ENCODE measurements at regions not wholly inside any gene's neighbourhood (a gene's known extent, or its start where the extent isn't known, plus 50 kb on each side); places are given as distances from the start of the nearest gene placed in this dataset.

DNA sequence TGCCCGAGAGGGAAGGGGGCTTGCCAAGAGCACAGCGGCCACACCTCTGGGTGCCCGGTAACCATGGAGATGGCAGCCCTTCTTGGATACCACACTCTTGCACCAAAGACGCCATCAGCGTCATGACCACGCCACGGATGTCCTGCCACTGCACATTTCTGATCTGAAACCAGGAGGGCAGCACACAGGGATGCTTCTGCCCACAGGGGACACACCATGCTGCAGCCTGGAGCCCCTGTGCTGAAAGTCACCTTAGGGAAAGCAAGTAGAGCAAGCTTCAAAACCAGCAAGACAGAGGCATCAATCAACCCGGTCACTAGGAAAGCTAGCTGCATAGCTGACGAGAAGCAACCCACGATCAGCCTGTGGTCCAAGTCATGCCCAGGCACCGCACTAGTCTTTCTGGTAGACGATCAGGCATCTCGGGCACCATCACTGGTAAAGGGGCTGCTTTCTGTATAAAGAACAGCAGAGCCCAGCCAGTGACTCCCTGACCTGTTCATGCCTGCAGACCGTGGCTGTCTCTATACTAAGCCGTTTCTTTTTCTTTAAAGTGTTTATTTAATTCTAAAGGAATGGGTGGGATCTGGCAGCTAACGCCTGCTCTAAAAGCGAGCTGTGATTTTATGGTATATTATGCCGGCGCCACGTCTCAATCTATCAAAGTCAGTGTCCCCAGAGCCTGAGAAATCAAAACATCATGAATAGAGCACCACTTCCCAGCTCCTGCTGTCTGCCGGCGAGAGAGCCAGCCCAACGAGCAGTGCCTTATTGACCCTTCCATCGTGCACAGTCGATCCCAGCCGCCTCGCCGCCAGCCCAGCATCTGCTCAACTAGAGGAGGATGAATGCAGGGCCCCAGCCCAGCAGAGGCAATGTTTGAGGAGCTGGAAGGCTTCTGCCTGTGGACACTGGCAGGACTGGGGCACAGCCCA, 244.7 kb downstream of the RBFOX3 start:
- Mint-ChIP-seq H3K4me1 (ENCODE audit: low read depth) (no peaks in the 10 kb centered on the region), H3K27me3 (ENCODE audit: low read depth) (peaks cover 4% of the 10 kb centered on the region), H3K27ac (no peak overlapping the region), H3K9me3 (ENCODE audit: insufficient read depth) (no peaks in the 10 kb centered on the region), H3K4me3 (no peak overlapping the region), H3K36me3 (ENCODE audit: low read depth) (no peaks in the 10 kb centered on the region)
- ChIA-PET POLR2A (interaction anchor here (0.6 kb wide), 1 partner anchor 9 kb away, joined by 3 read pairs; no protein-coding TSS in a partner anchor), CTCF (no interaction called here)
- ATAC-seq (no peak), DNase-seq (no peak)

DNA sequence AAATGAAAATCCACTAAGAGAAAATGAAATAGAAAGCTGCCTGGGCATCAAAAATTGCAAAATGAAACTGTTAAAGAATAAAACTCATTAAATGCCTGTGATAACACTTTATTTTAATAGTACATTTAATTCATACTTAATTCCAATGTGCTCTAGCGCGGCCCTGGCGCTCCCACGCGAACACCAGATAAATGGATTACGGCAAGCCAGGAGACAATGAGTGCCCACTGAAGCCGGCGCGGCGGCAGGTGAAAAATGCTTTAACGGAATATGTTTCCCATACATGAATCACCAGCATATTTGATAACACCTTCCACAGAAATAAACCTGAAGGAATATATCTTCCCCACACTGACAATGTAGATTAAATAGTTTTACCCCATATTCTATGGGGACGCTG, 245.5 kb downstream of the RBFOX3 start:
- ChIA-PET POLR2A (no interaction called here), CTCF (no interaction called here)
- no peak for DNase-seq
- no peaks in the 10 kb centered on the region for H3K4me1 Mint-ChIP-seq (ENCODE audit: low read depth)
- H3K27me3 Mint-ChIP-seq (ENCODE audit: low read depth), result peaks cover under 1% of the 10 kb centered on the region
- no peak for ATAC-seq
- no peaks in the 10 kb centered on the region for H3K36me3 Mint-ChIP-seq (ENCODE audit: low read depth)
- no peak overlapping the region for H3K4me3 Mint-ChIP-seq
- no peak overlapping the region for H3K27ac Mint-ChIP-seq
- H3K9me3 Mint-ChIP-seq (ENCODE audit: insufficient read depth), result no peaks in the 10 kb centered on the region

DNA sequence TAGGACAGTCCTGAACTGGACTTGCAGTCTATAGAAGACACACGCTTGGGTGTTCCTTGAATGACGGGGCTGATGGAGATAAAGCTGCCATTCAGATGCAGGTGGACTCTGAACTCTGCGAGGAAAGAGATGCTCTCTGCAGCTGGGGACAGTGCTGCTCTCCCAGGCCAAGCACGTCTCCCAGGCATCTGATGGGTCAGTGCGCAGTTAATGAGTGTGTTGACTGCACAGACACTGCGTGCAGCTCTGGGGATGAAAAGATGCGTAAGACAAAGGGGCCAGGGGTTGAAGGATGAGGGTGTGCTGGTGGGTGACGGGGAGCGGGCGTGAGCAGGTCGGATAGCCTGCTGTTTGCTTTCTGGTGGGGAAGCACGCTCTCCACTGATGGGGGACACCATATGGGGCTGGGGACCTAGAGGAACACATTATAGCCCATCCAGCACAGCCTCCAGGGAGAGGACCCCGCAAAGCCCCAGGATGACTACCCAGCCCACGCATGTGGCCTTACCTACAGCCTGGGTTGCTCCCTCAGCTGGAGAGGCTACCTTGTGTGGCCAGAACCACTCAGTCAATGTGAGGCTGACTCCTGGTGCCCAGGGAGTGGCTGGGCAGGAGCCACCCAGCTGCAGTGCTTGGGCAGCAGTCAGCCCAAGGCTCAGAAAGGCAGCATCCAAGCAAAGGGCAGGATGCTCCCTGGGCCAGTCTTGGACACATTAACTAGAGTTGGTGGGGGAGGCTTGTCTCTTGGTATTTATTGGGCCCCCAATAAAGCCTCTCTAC, 246.3 kb downstream of the RBFOX3 start:
- Mint-ChIP-seq H3K36me3 (ENCODE audit: low read depth) (no peaks in the 10 kb centered on the region), H3K4me1 (ENCODE audit: low read depth) (no peaks in the 10 kb centered on the region), H3K9me3 (ENCODE audit: insufficient read depth) (no peaks in the 10 kb centered on the region), H3K4me3 (no peak overlapping the region), H3K27me3 (ENCODE audit: low read depth) (no peaks in the 10 kb centered on the region), H3K27ac (no peak overlapping the region)
- CTCF ChIA-PET, result no interaction called here
- POLR2A ChIA-PET, result no interaction called here
- ATAC-seq, result no peak
- DNase-seq, result no peak

DNA sequence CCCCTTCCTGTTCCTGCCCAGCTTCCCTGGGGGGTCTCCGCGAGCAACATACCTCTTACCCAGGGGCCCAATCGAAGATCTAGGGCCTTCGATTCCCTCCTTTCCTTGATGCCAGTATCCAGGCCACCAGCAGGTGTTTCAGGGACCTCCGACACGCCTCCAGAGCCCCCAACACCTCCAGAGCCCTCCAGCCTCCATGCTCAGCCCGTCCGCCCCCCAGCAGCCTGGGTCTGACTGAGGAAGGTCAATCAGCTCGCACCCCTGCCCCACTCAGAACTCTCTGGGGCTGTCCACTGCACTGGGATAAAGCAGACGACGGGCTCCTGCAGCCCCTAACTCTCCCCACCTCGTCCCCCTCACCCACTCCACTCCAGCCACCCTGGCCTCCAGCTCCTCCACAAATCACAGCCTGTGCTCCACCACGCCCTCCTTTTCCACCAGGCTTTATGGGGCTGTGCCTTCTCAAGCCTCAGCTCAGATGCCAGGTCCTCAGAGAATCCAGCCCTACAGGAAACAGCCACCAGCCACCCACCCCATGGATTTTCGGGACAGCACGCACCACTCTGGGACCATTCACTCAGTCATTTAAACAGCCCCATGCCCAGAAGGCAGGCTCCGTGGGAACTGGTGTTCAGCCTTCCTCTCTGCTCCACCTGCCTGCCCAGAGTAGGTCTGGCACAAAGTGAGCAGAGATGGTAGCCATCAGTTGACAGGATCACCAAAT, 247.1 kb downstream of the RBFOX3 start:
- H3K36me3 Mint-ChIP-seq (ENCODE audit: low read depth), result no peaks in the 10 kb centered on the region
- no peaks in the 10 kb centered on the region for H3K27me3 Mint-ChIP-seq (ENCODE audit: low read depth)
- no peak for DNase-seq
- no peaks in the 10 kb centered on the region for H3K4me1 Mint-ChIP-seq (ENCODE audit: low read depth)
- ATAC-seq, result no peak
- H3K4me3 Mint-ChIP-seq, result no peak overlapping the region
- no peaks in the 10 kb centered on the region for H3K9me3 Mint-ChIP-seq (ENCODE audit: insufficient read depth)
- no peak overlapping the region for H3K27ac Mint-ChIP-seq
- POLR2A ChIA-PET, result no interaction called here
- CTCF ChIA-PET, result no interaction called here

DNA sequence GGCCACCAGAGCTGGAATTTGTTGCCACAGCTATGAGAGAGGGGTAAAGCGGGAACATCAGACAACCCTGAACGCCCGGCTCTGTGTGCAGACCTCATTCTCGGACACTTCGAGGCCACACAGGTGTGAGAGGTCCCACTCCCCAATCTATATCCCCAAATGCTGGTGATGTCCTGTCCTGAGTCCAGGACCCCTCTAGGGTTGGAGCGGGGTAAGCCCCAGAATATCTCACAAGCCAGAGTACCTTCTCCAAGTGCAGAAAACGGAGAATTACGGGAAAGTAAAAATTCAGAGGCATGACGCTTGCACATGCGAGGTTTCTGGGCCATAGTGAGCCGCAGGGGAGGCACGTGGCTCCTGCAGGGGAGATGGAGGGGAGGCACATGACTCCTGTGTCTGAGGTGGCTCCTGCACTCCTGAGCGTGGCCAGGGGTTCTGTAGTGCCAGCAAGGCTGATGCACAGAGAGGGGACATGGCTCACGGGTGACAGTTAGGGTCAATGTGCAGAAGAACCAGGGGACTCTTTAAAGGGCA, 248.0 kb downstream of the RBFOX3 start:
- Mint-ChIP-seq H3K9me3 (ENCODE audit: insufficient read depth) (no peaks in the 10 kb centered on the region), H3K36me3 (ENCODE audit: low read depth) (no peaks in the 10 kb centered on the region), H3K4me3 (no peak overlapping the region), H3K27ac (no peak overlapping the region), H3K4me1 (ENCODE audit: low read depth) (no peaks in the 10 kb centered on the region), H3K27me3 (ENCODE audit: low read depth) (no peaks in the 10 kb centered on the region)
- no peak for ATAC-seq
- ChIA-PET CTCF (no interaction called here), POLR2A (no interaction called here)
- DNase-seq, result no peak

DNA sequence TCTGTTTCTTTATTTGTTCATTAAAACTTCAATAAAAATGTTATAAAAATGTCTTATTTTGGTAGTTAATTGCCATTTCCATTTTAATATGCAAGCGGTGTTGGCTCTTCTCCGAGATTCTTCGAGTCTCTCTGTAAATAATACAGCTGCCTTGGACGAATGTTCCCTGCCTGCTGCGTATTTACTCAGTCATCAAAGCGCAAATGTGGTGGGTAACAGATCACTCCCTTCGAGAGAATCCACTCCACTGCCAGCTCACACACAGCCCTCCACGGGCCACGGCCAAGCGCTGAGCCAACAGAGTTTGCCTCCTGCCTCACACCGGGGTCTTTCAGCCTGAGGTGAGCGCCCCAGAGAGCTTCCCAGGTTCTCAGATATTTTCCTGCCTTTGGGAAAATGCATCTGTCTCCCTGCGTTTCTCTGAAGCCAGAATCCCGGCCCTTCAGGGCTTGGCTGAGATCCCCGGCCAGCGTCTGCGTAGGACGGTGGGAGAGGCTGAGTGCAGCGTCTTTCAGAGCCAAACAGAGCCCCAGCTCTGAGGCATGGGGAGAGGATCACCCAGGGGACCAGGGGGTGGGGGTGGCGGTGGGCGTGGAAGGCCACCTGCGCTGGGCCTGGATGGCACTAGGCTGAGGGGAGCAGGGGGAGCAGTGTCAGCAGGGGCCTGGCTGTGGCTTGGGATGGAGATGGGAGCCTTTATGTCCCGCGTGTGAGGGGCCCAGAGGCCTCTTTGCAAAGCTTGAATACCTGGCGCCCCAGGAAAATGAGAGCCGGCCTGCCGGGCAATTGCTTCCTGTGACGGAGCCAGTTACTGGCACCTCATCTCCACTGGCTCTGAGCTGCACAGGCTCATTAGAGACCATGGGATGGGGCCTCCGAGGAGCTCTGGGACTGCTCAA, 248.7 kb downstream of the RBFOX3 start:
- Mint-ChIP-seq H3K4me1 (ENCODE audit: low read depth) (no peaks in the 10 kb centered on the region), H3K36me3 (ENCODE audit: low read depth) (no peaks in the 10 kb centered on the region), H3K4me3 (no peak overlapping the region), H3K27me3 (ENCODE audit: low read depth) (no peaks in the 10 kb centered on the region), H3K27ac (no peak overlapping the region), H3K9me3 (ENCODE audit: insufficient read depth) (no peaks in the 10 kb centered on the region)
- POLR2A ChIA-PET, result no interaction called here
- no peak for DNase-seq
- CTCF ChIA-PET, result no interaction called here
- ATAC-seq, result no peak

DNA sequence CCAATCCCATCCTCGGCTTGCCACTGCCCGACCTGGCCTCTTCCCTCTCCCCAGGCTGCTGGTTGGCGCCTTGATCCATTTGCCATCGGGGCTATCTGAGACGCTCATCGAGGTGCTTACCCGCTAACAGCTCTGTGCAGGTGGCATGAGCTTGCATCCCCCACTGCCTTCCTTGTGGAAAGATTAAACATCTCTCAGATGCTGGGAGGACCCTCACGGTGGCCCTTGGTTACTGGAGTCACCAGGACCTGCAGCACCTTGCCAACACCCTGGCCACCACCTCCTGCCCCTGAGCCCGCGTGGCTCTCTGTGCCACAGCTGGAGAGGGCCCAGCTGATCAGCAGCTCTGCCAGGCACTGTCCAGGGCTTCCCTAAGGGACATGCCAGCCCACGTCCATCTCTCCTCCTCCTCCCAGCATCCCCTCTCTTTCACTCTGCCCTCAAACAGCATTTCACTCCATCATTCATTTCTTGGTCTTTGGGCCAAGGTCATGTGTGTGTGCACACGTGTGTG, 249.6 kb downstream of the RBFOX3 start:
- POLR2A ChIA-PET, result no interaction called here

DNA sequence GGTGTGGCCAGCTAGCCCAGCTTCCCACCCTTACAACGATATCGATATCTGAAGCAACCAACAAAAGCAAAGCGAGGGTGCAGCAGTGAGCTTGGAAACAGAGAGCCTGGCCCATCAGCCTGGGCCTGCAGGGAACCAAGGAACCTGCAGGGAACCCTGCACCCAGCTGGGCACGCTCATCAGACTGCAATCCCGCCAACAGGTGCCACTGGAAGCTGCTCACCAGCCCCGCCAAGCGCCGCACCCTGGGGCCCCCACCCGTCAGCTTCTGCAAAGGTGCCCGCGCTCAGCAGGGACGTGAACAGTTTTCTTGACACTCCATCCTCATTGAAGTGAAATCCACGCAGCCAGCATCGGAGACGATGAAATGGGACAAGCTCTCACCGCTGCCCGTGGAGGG, 250.7 kb downstream of the RBFOX3 start:
- CTCF ChIA-PET, result no interaction called here
- H3K9me3 Mint-ChIP-seq (ENCODE audit: insufficient read depth), result no peaks in the 10 kb centered on the region
- H3K36me3 Mint-ChIP-seq (ENCODE audit: low read depth), result no peaks in the 10 kb centered on the region
- POLR2A ChIA-PET, result no interaction called here
- no peak overlapping the region for H3K4me3 Mint-ChIP-seq
- H3K4me1 Mint-ChIP-seq (ENCODE audit: low read depth), result no peaks in the 10 kb centered on the region
- no peaks in the 10 kb centered on the region for H3K27me3 Mint-ChIP-seq (ENCODE audit: low read depth)
- DNase-seq (no peak), ATAC-seq (no peak)
- H3K27ac Mint-ChIP-seq, result no peak overlapping the region

More for the DNA sequence above, 249.6 kb downstream of the RBFOX3 start:
- H3K4me1 Mint-ChIP-seq (ENCODE audit: low read depth), result no peaks in the 10 kb centered on the region
- no peaks in the 10 kb centered on the region for H3K27me3 Mint-ChIP-seq (ENCODE audit: low read depth)
- CTCF ChIA-PET, result no interaction called here
- ATAC-seq, result no peak
- DNase-seq, result no peak
- H3K9me3 Mint-ChIP-seq (ENCODE audit: insufficient read depth), result no peaks in the 10 kb centered on the region
- no peak overlapping the region for H3K27ac Mint-ChIP-seq
- H3K4me3 Mint-ChIP-seq, result no peak overlapping the region
- no peaks in the 10 kb centered on the region for H3K36me3 Mint-ChIP-seq (ENCODE audit: low read depth)

DNA sequence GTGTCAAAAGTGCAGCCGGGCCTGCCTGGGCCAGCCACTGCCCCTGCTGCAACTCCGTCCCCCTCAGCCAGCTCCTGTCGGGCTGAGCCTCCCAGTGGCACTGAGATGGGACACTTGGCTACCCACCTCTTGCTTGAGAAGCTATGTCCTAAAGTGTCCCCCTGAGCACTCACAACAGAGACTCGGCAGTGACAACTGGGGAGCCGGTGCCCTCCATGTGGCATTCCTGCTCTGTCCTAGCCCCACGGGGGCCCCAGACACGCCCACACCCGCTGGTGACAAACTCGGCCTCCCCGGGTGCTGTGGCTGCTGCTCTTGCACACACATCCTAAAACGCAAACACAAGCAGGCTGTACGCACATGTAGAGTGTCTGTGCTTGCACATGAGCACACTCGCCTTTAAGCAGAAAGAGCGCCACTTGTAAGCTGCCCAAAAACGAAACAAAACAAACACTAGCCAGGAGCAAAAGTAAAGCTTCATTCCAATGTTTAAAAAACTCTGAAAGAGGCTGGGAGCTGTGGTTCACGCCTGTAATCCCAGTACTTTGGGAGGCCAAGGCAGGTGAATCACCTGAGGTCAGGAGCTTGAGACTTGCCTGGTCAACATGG, 253.9 kb downstream of the RBFOX3 start:
- Mint-ChIP-seq H3K9me3 (ENCODE audit: insufficient read depth) (no peaks in the 10 kb centered on the region), H3K4me1 (ENCODE audit: low read depth) (no peaks in the 10 kb centered on the region), H3K36me3 (ENCODE audit: low read depth) (no peaks in the 10 kb centered on the region), H3K4me3 (no peak overlapping the region), H3K27me3 (ENCODE audit: low read depth) (no peaks in the 10 kb centered on the region), H3K27ac (no peak overlapping the region)
- ChIA-PET CTCF (no interaction called here), POLR2A (no interaction called here)
- ATAC-seq (no peak), DNase-seq (no peak)

DNA sequence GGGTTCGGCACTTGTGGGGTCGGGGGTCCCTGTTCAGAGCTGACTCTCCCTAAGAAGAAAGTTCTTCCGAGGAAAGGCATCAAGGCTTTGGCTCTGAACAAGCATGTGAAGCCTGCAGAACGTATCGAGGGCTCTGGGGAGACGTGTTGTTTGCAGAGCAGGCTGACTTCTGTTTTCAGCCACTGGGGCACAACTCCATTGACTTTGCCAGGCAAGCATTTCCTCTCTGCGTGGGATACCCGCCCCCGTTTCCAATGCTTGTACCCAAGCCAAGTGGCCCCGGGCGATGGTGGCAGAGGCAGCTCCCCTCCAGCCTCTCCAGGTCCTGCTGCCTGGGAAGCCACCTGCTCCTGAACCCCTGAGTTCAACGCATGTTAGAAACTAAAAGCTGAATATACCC, 255.7 kb downstream of the RBFOX3 start:
- H3K36me3 Mint-ChIP-seq (ENCODE audit: low read depth), result no peaks in the 10 kb centered on the region
- ATAC-seq (no peak), DNase-seq (no peak)
- no peak overlapping the region for H3K27ac Mint-ChIP-seq
- POLR2A ChIA-PET, result no interaction called here
- H3K4me3 Mint-ChIP-seq, result no peak overlapping the region
- no peaks in the 10 kb centered on the region for H3K4me1 Mint-ChIP-seq (ENCODE audit: low read depth)
- no peaks in the 10 kb centered on the region for H3K9me3 Mint-ChIP-seq (ENCODE audit: insufficient read depth)
- CTCF ChIA-PET, result interaction anchor here (1.2 to 1.7 kb wide), 3 partner anchors 8 to 267 kb away, joined by 3 to 5 read pairs (median 4); no protein-coding TSS in a partner anchor
- H3K27me3 Mint-ChIP-seq (ENCODE audit: low read depth), result no peaks in the 10 kb centered on the region

All from activated CD8-positive, alpha-beta T cell treated with anti-CD3 and anti-CD28 coated beads, Interleukin-2, amount 10 ng/mL, durations not matched to agents 7 days and 5 days (primary cell).